ENCODE measurements at regions not wholly inside any gene's neighbourhood (a gene's known extent, or its start where the extent isn't known, plus 50 kb on each side); places are given as distances from the start of the nearest gene placed in this dataset.
"Not testable (repeated sequence)": the region's sequence is repeated elsewhere in the genome, so short reads cannot be mapped to it uniquely, and the experiment has no call there.

DNA sequence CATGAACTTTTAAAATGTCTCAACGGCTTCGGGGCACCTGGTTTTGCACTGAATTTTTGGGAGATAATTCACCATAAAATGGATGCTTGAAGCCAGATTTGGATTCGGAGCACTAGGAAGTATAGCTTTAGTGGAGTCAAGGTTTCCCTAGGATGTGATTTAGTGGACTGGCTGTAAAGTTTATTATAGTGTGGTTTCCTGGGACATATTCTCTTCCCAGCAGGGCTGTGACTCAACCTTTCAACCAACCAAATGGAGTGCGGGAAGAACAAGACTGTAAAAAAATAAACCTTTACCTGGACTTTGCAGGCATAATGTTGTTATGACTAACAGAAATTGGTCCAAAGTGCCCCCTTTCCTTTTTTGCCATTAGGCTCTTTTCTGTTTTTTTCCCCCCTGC lies 327.4 kb upstream of the MAN1A1 start:
- no peaks in the 10 kb centered on the region for H3K4me1 ChIP-seq (ENCODE audit: control insufficient read depth, insufficient read depth, low read length)
- no peaks in the 10 kb centered on the region for H3K9me3 ChIP-seq (replicated peaks; ENCODE audit: control insufficient read depth, low read depth, low read length)
- no peak overlapping the region for H3K27ac ChIP-seq (ENCODE audit: low read length)
- no peaks in the 10 kb centered on the region for H3K36me3 ChIP-seq (ENCODE audit: control insufficient read depth, insufficient read depth, low read length)
- no peak overlapping the region for H3K4me3 ChIP-seq (ENCODE audit: low read length)
- H3K27me3 ChIP-seq (ENCODE audit: control insufficient read depth, insufficient read depth, low read length): no peaks in the 10 kb centered on the region
- WGBS (ENCODE audit: insufficient coverage): 60% methylated on average over 2 of the region's 4 CpGs
- DNase-seq: no peak

DNA sequence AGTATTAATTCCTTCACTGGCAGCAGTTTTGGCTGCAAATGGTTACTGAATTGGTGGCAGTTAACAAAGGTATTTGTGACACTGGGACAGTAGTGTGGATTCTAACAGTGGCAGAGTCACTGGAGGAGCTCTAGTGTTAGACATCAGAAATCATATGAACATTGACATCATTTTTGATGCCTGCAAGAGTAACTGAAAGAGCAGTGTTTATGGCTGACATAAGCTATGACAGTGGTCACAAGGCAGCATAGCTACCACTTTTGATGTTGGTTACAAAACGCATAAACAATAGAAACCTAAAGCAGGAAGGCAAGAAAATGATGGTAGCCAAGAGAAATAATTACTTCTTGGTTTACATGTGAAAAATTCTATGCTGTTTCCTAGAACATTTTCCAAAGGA lies 326.7 kb upstream of the MAN1A1 start:
- H3K27ac ChIP-seq (ENCODE audit: low read length): no peak overlapping the region
- H3K27me3 ChIP-seq (ENCODE audit: control insufficient read depth, insufficient read depth, low read length): no peaks in the 10 kb centered on the region
- no CpG with 5 or more reads among the region's 1 CpG for WGBS (ENCODE audit: insufficient coverage)
- no peaks in the 10 kb centered on the region for H3K4me1 ChIP-seq (ENCODE audit: control insufficient read depth, insufficient read depth, low read length)
- H3K36me3 ChIP-seq (ENCODE audit: control insufficient read depth, insufficient read depth, low read length): no peaks in the 10 kb centered on the region
- H3K4me3 ChIP-seq (ENCODE audit: low read length): no peak overlapping the region
- DNase-seq: no peak
- no peaks in the 10 kb centered on the region for H3K9me3 ChIP-seq (replicated peaks; ENCODE audit: control insufficient read depth, low read depth, low read length)

DNA sequence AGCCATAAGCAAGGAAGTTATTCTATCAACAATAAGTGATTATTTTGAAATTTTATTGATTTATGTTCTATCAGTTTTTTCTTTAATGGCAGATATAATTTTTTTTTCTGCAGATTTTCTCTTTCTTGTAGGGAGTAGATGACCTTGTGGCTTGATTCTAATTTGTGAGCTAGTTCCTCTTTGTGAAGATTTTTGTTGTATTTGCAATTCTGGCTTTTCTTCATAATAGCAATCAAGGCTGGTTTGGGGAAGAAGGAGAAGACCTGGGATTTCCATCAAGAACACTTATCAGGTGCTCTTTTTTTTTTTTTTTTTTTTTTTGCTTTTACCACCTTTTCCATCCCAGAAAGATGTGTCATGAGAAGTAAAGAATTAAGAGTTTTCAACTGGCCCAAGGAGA lies 324.2 kb upstream of the MAN1A1 start:
- no peaks in the 10 kb centered on the region for H3K27me3 ChIP-seq (ENCODE audit: control insufficient read depth, insufficient read depth, low read length)
- H3K36me3 ChIP-seq (ENCODE audit: control insufficient read depth, insufficient read depth, low read length): no peaks in the 10 kb centered on the region
- H3K4me3 ChIP-seq (ENCODE audit: low read length): no peak overlapping the region
- peak; percentile 11 for DNase-seq
- H3K27ac ChIP-seq (ENCODE audit: low read length): no peak overlapping the region
- H3K4me1 ChIP-seq (ENCODE audit: control insufficient read depth, insufficient read depth, low read length): no peaks in the 10 kb centered on the region
- H3K9me3 ChIP-seq (replicated peaks; ENCODE audit: control insufficient read depth, low read depth, low read length): no peaks in the 10 kb centered on the region

DNA sequence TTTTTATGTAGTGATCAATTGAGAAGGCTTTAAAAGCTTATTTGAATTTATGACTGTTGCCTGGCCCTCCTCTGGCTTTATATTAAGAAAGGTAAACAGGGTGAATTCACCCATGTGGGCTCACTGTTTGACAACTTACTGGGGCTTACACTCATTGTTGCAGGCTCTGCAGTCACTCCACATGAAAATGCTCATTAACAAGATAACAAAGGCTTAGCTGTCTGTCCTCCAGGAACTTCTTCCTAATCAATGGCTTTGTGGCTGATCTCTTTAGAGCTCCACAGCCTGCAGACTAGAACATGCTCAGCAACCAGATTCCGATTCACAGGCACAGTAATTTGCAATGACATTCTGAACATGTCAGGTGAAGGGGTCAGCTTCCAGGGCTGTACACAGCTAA lies 323.2 kb upstream of the MAN1A1 start:
- H3K4me1 ChIP-seq (ENCODE audit: control insufficient read depth, insufficient read depth, low read length): no peaks in the 10 kb centered on the region
- H3K4me3 ChIP-seq (ENCODE audit: low read length): no peak overlapping the region
- DNase-seq: no peak
- 50% methylated on average over 1 of the region's 1 CpG for WGBS (ENCODE audit: insufficient coverage)
- no peaks in the 10 kb centered on the region for H3K9me3 ChIP-seq (replicated peaks; ENCODE audit: control insufficient read depth, low read depth, low read length)
- no peaks in the 10 kb centered on the region for H3K27me3 ChIP-seq (ENCODE audit: control insufficient read depth, insufficient read depth, low read length)
- no peaks in the 10 kb centered on the region for H3K36me3 ChIP-seq (ENCODE audit: control insufficient read depth, insufficient read depth, low read length)
- no peak overlapping the region for H3K27ac ChIP-seq (ENCODE audit: low read length)

DNA sequence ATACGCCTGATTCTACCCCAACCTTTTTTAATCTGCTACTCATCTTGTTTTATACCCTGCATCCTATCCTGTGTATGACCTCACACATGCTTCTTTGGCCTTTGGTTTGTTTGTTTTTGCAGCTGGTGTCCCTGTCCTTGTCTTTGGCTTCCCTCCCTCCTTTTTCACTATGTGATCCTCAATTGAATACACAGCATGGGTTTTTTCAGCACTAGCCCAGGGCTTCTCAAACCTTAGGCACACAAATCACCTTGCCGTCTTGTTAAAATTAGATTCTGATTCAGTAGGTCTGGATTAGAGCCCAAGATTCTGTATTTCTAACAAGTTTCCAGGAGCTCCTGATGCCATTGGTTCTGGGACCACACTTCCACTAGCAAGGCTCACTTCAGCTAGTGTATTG lies 321.5 kb upstream of the MAN1A1 start:
- Histone ChIP-seq H3K36me3 (ENCODE audit: control insufficient read depth, insufficient read depth, low read length) (no peaks in the 10 kb centered on the region), H3K4me3 (ENCODE audit: low read length) (no peak overlapping the region), H3K4me1 (ENCODE audit: control insufficient read depth, insufficient read depth, low read length) (no peaks in the 10 kb centered on the region), H3K9me3 (replicated peaks; ENCODE audit: control insufficient read depth, low read depth, low read length) (no peaks in the 10 kb centered on the region), H3K27me3 (ENCODE audit: control insufficient read depth, insufficient read depth, low read length) (no peaks in the 10 kb centered on the region), H3K27ac (ENCODE audit: low read length) (no peak overlapping the region)
- DNase-seq: no peak
- WGBS (ENCODE audit: insufficient coverage): 100% methylated on average over 1 of the region's 2 CpGs

DNA sequence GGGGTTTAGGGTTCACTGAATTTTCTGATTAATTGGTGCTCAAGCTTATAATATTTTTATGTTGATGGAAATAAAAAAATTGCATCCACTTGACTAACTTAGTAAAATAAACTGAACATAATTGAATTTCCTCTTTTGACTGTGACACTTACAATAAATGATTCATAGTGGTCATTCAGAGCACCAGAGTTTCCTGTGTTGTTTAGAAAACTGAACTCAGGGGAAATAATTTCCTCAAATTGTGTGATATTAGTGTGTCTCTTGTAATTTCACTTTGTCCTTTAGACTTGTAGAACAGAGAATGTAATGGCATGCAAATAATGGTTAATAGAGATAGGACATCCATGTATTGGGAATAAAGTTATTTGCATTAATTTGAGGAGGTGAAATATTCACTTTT lies 319.7 kb upstream of the MAN1A1 start:
- no peaks in the 10 kb centered on the region for H3K9me3 ChIP-seq (replicated peaks; ENCODE audit: control insufficient read depth, low read depth, low read length)
- no peak overlapping the region for H3K4me3 ChIP-seq (ENCODE audit: low read length)
- DNase-seq: peak; percentile 28
- no peaks in the 10 kb centered on the region for H3K27me3 ChIP-seq (ENCODE audit: control insufficient read depth, insufficient read depth, low read length)
- no peaks in the 10 kb centered on the region for H3K4me1 ChIP-seq (ENCODE audit: control insufficient read depth, insufficient read depth, low read length)
- no peak overlapping the region for H3K27ac ChIP-seq (ENCODE audit: low read length)
- no peaks in the 10 kb centered on the region for H3K36me3 ChIP-seq (ENCODE audit: control insufficient read depth, insufficient read depth, low read length)

DNA sequence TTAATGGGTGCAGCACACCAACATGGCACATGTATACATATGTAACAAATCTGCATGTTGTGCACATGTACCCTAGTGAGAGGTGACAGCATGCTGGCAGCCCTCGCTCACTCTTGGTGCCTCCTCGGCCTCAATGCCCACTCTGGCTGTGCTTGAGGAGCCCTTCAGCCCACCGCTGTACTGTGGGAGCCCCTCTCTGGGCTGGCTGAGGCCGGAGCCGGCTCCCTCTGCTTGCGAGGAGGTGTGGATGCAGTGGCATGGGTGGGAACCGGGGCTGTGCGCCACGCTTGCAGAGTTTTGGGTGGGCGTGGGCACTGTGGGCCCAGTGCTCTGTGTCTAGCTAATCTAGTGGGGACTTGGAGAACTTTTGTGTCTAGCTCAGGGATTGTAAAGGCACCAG lies 315.9 kb upstream of the MAN1A1 start:
- not testable (repeated sequence) for H3K4me3 ChIP-seq (ENCODE audit: low read length); DNase-seq; H3K27me3 ChIP-seq (ENCODE audit: control insufficient read depth, insufficient read depth, low read length); H3K27ac ChIP-seq (ENCODE audit: low read length); H3K4me1 ChIP-seq (ENCODE audit: control insufficient read depth, insufficient read depth, low read length); H3K36me3 ChIP-seq (ENCODE audit: control insufficient read depth, insufficient read depth, low read length); H3K9me3 ChIP-seq (replicated peaks; ENCODE audit: control insufficient read depth, low read depth, low read length)
- WGBS (ENCODE audit: insufficient coverage): 84% methylated on average over 7 of the region's 10 CpGs

DNA sequence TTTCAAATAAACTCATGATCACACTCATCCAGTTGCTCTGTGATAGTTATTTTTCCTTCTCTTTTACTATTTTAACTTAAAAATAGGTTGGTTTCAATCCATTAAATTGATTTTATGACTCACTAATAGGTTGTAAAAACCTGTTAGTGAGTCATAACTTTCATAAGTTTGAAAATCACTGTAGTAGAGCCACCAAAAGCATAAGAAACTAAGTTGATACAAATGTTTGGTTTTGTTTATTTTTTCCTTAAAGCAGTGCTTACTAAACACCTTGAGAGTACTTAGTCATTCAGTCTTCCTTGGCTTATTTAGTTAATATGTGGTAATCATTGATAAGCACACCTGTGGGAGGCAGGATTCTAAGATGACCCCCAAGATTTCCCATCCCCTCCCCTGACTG lies 312.1 kb upstream of the MAN1A1 start:
- Histone ChIP-seq H3K4me3 (ENCODE audit: low read length) (no peak overlapping the region), H3K9me3 (replicated peaks; ENCODE audit: control insufficient read depth, low read depth, low read length) (no peaks in the 10 kb centered on the region), H3K4me1 (ENCODE audit: control insufficient read depth, insufficient read depth, low read length) (no peaks in the 10 kb centered on the region), H3K36me3 (ENCODE audit: control insufficient read depth, insufficient read depth, low read length) (no peaks in the 10 kb centered on the region), H3K27ac (ENCODE audit: low read length) (no peak overlapping the region), H3K27me3 (ENCODE audit: control insufficient read depth, insufficient read depth, low read length) (no peaks in the 10 kb centered on the region)
- no peak for DNase-seq

DNA sequence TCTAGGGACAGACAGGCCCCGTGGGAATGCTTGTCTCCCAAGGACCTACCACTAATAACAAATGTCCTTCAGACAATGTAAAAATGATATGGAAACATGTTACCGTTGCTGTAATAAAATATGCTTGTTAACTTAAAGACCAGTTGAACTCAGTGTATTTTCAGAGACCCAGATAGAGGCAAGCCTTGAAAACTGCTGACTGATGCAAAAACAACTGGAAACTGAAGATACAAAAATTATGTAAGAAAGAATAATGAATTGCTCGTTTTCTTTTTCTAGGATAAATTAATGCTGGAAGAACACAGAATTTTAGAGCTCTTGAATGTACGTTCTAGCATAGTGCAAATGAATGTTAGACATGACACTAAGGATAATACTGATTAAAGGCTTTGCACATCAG lies 311.5 kb upstream of the MAN1A1 start:
- H3K27ac ChIP-seq (ENCODE audit: low read length): no peak overlapping the region
- WGBS (ENCODE audit: insufficient coverage): no CpG with 5 or more reads among the region's 4 CpGs
- no peak for DNase-seq
- H3K9me3 ChIP-seq (replicated peaks; ENCODE audit: control insufficient read depth, low read depth, low read length): no peaks in the 10 kb centered on the region
- H3K4me1 ChIP-seq (ENCODE audit: control insufficient read depth, insufficient read depth, low read length): no peaks in the 10 kb centered on the region
- H3K27me3 ChIP-seq (ENCODE audit: control insufficient read depth, insufficient read depth, low read length): no peaks in the 10 kb centered on the region
- no peaks in the 10 kb centered on the region for H3K36me3 ChIP-seq (ENCODE audit: control insufficient read depth, insufficient read depth, low read length)
- no peak overlapping the region for H3K4me3 ChIP-seq (ENCODE audit: low read length)

DNA sequence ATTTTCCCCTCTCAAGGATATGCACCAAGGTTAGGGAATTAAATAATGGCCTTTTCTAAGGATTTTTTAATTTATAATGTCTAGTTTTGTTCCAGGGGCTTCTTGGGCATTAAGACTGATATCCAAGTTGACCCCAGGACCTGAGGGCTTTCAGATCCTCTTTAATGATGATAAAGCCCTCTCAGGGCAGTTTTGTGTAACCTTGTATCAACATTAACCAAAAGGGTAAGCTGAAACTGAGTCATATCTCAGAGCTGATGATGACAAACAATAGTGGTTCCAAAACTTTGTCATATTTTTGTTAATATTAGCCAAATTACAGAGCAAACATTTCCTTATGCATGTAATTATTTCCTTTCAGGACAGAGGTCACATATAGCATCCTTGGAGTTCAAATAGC lies 309.4 kb upstream of the MAN1A1 start:
- Histone ChIP-seq H3K9me3 (replicated peaks; ENCODE audit: control insufficient read depth, low read depth, low read length) (no peaks in the 10 kb centered on the region), H3K4me1 (ENCODE audit: control insufficient read depth, insufficient read depth, low read length) (no peaks in the 10 kb centered on the region), H3K4me3 (ENCODE audit: low read length) (no peak overlapping the region), H3K36me3 (ENCODE audit: control insufficient read depth, insufficient read depth, low read length) (no peaks in the 10 kb centered on the region), H3K27ac (ENCODE audit: low read length) (no peak overlapping the region), H3K27me3 (ENCODE audit: control insufficient read depth, insufficient read depth, low read length) (no peaks in the 10 kb centered on the region)
- no peak for DNase-seq

DNA sequence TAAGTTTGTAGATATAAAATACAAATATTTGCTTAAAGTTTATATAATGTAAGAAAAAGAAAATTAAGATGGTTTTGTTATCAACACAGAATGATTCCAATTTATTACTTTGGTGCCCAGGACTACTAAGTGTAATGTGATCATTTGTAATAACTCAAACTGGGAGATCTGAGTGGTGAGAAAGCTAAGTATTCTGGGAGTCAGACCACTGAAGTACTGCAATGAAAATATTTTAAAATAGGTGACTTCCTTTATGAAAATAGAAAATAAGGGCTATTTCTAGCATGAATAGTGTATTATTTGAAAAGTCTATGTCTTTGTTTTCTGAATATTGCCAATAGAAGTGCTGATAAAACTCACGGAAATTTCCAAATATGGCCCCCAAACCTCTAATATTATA lies 305.6 kb upstream of the MAN1A1 start:
- WGBS (ENCODE audit: insufficient coverage): no CpG with 5 or more reads among the region's 1 CpG
- H3K9me3 ChIP-seq (replicated peaks; ENCODE audit: control insufficient read depth, low read depth, low read length): no peaks in the 10 kb centered on the region

More for the DNA sequence above, 305.6 kb upstream of the MAN1A1 start:
- H3K4me1 ChIP-seq (ENCODE audit: control insufficient read depth, insufficient read depth, low read length): no peaks in the 10 kb centered on the region
- DNase-seq: no peak
- no peaks in the 10 kb centered on the region for H3K36me3 ChIP-seq (ENCODE audit: control insufficient read depth, insufficient read depth, low read length)
- H3K27ac ChIP-seq (ENCODE audit: low read length): no peak overlapping the region
- H3K4me3 ChIP-seq (ENCODE audit: low read length): no peak overlapping the region
- no peaks in the 10 kb centered on the region for H3K27me3 ChIP-seq (ENCODE audit: control insufficient read depth, insufficient read depth, low read length)
